SU-DHL-6 (cell line): ENCODE measurements at regions not wholly inside any gene's neighbourhood (a gene's known extent, or its start where the extent isn't known, plus 50 kb on each side); places are given as distances from the start of the nearest gene placed in this dataset.

Experiments
- H2AFZ ChIP-seq: fragments of 200-600 bp; sonication (generic); 2 replicates; pipeline ENCODE4 v1.6.1; 2014; ENCODE audit warnings: low read depth, mild to moderate bottlenecking, moderate library complexity, mixed read lengths, antibody characterized with exemption, low read length; ENCODE audit not compliant: severe bottlenecking
- H3F3A ChIP-seq: fragments of 200-600 bp; shearing (Covaris generic); 2 replicates; pipeline ENCODE4 v1.6.0; 2016; ENCODE audit warnings: antibody characterized with exemption, mild to moderate bottlenecking; ENCODE audit not compliant: insufficient read depth
- H3K27ac ChIP-seq: fragments of 200-600 bp; sonication (generic); 2 replicates; pipeline ENCODE4 v1.5.1; 2016; ENCODE audit warnings: low read depth, mild to moderate bottlenecking, low read length, moderate library complexity, mixed read lengths
- H3K27me3 ChIP-seq: fragments of 200-600 bp; sonication (generic), shearing (Covaris generic); 2 replicates; pipeline ENCODE4 v1.6.0; 2014; ENCODE audit warnings: mild to moderate bottlenecking, low read length
- H3K36me3 ChIP-seq: fragments of 200-600 bp; sonication (generic); 2 replicates; pipeline ENCODE4 v1.6.1; 2014; ENCODE audit warnings: mild to moderate bottlenecking, low read length, mixed read lengths
- H3K4me2 ChIP-seq: fragments of 300-600, 200-600 bp; shearing (Covaris generic), sonication (generic); 2 replicates; pipeline ENCODE4 v1.6.0; 2014; ENCODE audit warnings: low read length, low read depth, mild to moderate bottlenecking; ENCODE audit not compliant: poor library complexity, severe bottlenecking
- H3K4me3 ChIP-seq: fragments of 200-600 bp; sonication (generic); 2 replicates; pipeline ENCODE4 v1.5.1; 2014; ENCODE audit warnings: antibody characterized with exemption, low read length, mild to moderate bottlenecking, mixed read lengths; ENCODE audit not compliant: insufficient read depth, poor library complexity, severe bottlenecking
- H3K79me2 ChIP-seq: fragments of 200-600 bp; sonication (generic); 2 replicates; pipeline ENCODE4 v1.6.1; 2014; ENCODE audit warnings: mild to moderate bottlenecking, low read length, moderate library complexity; ENCODE audit not compliant: insufficient read depth
- H3K9ac ChIP-seq: fragments of 200-600 bp; sonication (generic); 2 replicates; pipeline ENCODE4 v1.7.0; 2014; ENCODE audit warnings: mild to moderate bottlenecking, low read length
- H3K9me2 ChIP-seq: fragments of 200-600 bp; sonication (generic); replicated peaks from 2 replicates; pipeline ENCODE4 v1.6.1; 2014; ENCODE audit warnings: low read length; ENCODE audit not compliant: insufficient read depth
- H3K9me3 ChIP-seq: fragments of 200-600 bp; sonication (generic); 2 replicates; pipeline ENCODE4 v1.6.1; 2014; ENCODE audit warnings: low read length, mixed read lengths; ENCODE audit not compliant: insufficient read depth
- H4K20me1 ChIP-seq: fragments of 200-600 bp; sonication (generic); 2 replicates; pipeline ENCODE4 v1.6.1; 2014; ENCODE audit warnings: low read depth, mild to moderate bottlenecking, antibody characterized with exemption, low read length, moderate library complexity, mixed read lengths
- CTCF ChIP-seq: fragments of 200-600 bp; sonication (generic); IDR thresholded peaks from one replicate; pipeline ENCODE4 v1.5.1; 2017; ENCODE audit warnings: antibody characterized with exemption, mild to moderate bottlenecking, low read length, moderate library complexity; ENCODE audit not compliant: insufficient read depth, poor library complexity, severe bottlenecking
- EZH2phosphoT487 ChIP-seq: fragments of 200-600 bp; sonication (generic), shearing (Covaris generic); conservative IDR thresholded peaks from 2 replicates; pipeline ENCODE4 v1.6.1; 2018; ENCODE audit warnings: mild to moderate bottlenecking, antibody characterized with exemption, low read length, moderate library complexity, mixed read lengths

GRCh38 chr3:135499426-135499825 is 466.1 kb upstream of the PPP2R3A start:
- Histone ChIP-seq H4K20me1 (no peaks in the 10 kb centered on the region), H3K36me3 (no peaks in the 10 kb centered on the region), H3K27me3 (no peaks in the 10 kb centered on the region), H3K4me3 (no peak overlapping the region), H2AFZ (no peak overlapping the region), H3F3A (no peaks in the 10 kb centered on the region), H3K9me2 (no peaks in the 10 kb centered on the region), H3K79me2 (no peaks in the 10 kb centered on the region), H3K9ac (no peak overlapping the region), H3K4me2 (no peak overlapping the region), H3K27ac (no peak overlapping the region), H3K9me3 (no peaks in the 10 kb centered on the region)
- no peak for TF ChIP-seq CTCF
- no peak for TF ChIP-seq EZH2phosphoT487

DNA sequence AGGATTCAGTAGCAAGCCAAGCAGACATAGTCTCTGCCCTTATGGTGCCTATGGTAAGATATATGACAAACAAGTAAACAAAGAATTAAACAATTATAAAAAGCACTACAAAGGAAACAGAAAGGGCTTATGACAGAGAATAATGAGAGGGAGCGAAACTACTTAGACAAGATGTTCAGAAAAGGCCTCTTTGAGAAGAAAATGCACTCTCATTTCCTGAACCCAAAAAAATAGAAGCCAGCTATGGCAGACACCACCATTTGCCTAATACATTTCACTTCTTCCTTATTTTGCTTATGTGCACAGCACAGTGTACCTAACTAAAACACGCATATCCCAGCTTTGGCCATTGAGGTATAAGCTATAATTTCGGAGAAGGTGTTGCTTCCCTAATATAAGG is 465.5 kb upstream of the PPP2R3A start:
- H3K27ac ChIP-seq = no peak overlapping the region
- no peaks in the 10 kb centered on the region for H3F3A ChIP-seq
- no peak overlapping the region for H3K4me3 ChIP-seq
- no peaks in the 10 kb centered on the region for H3K36me3 ChIP-seq
- TF ChIP-seq CTCF (no peak), EZH2phosphoT487 (no peak)
- H2AFZ ChIP-seq = no peak overlapping the region
- no peak overlapping the region for H3K9ac ChIP-seq
- no peaks in the 10 kb centered on the region for H3K79me2 ChIP-seq
- H3K4me2 ChIP-seq = no peak overlapping the region
- no peaks in the 10 kb centered on the region for H3K9me2 ChIP-seq
- no peaks in the 10 kb centered on the region for H4K20me1 ChIP-seq
- no peaks in the 10 kb centered on the region for H3K27me3 ChIP-seq
- H3K9me3 ChIP-seq = no peaks in the 10 kb centered on the region

DNA sequence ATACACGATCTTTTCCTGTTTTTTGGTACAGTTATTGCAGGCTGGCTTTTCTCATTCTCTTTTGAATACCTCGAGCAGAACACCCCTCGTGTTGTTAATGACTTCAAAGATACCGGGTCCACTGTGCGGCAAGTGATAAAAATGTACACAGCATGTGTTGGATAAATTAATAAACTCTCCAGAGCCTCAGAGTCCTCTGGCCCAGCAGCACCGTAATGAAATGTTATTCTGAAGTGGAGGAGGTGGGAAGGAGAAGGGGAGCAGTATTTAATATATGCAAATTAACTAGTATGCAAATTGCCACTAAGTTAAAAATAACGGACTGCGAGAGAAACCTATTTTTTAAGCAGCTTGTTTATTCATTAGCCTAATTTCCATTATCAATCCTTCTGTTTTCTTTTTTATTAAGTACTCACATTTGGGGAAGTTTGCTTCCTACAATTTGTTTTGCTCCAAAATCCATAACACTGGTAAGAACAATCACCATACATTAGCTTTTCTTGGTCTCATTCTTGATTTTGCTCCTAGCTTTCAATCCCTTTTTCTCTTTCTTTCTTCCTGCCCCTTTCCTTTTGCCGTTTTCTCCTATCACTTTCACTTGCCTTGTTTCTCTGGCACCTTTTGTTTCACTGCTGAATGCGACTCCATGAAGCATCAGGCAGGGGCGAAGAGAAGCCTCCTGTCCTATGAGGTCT is 462.3 kb upstream of the PPP2R3A start:
- Histone ChIP-seq H4K20me1 (no peaks in the 10 kb centered on the region), H3K36me3 (no peaks in the 10 kb centered on the region), H2AFZ (no peak overlapping the region), H3K4me3 (no peak overlapping the region), H3K79me2 (no peaks in the 10 kb centered on the region), H3K9me2 (no peaks in the 10 kb centered on the region), H3F3A (no peaks in the 10 kb centered on the region), H3K4me2 (no peak overlapping the region), H3K9ac (no peak overlapping the region), H3K27ac (no peak overlapping the region), H3K27me3 (0 out of 2 replicates have a peak, but pooled peaks cover 6% of the 10 kb centered on the region), H3K9me3 (no peaks in the 10 kb centered on the region)
- TF ChIP-seq EZH2phosphoT487 (no peak), CTCF (no peak)
